ENCODE measurements at regions not wholly inside any gene's neighbourhood (a gene's known extent, or its start where the extent isn't known, plus 50 kb on each side); places are given as distances from the start of the nearest gene placed in this dataset.

DNA sequence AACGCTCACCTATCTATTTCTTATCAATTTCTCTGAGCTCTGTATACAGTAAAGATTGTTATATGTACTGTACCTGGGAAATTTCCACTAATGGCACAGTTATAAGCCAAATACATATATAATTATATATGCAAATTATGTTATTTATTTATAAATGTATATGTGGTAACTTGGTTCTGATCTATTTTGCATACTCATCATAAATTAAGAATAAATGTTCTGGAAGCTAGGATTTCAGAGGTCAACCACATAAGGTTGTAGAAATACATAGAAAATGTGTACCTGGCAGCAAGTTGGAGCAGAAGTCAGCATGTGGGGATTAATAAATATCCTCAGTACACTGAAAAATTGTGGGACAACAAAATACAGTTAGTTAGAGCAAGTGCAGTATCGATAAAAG lies 353.7 kb upstream of the ZNF521 start:
- no peak for DNase-seq

DNA sequence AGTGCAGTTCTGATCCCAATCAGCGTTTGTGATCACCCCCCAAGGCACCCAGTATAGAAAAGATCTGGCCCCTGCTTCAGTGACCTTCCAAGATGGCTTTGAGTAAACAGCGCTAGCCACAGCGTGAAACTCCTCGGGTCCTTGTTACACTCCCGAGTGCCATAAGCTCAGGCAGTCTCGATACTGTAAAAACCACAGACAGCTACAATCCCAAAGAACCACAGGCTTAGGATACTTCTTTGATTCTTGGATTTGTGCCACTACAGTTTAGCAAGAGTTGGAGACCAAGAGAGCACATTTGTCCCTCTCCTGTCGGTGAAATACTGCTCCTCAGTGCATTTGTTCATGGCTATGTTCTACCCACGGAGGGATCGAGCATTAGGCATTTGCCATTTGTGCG lies 352.5 kb upstream of the ZNF521 start:
- DNase-seq, result no peak

DNA sequence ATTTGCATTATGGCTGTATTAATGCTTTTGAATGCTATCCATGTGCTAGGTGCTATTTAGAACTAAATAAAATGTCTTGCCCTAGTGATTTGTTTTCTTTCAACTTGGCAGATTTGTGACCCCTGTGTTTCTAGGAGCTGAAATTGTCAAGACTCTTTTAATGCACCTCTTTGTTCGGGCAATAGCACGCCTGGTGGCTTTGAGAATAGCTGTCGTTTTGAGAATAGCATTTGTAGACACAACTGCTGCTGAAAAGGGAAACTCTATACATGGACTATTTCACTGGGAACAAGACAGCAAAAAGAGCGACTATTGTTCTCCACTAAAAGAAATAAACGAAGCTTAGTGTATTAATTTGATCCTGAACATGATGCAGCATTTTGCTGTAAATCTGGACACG lies 352.1 kb upstream of the ZNF521 start:
- DNase-seq, result no peak

DNA sequence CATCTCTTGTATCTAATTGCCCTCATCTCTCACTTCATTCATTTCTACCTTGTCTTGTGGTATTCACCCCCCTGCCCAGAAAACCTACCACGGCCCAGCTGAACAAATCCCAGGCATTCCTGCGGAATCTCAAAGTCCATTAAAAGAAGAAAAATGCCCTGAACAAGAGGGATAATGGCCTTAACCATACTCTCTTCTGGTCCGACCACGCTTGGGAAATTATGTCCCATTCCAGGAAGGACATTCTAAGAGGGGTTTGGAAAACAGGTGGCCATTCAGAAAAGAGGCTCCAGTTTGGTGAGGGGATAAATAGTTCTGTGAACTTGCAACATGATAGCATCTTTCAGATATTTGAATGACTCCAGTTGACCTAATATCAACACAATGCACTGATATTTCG lies 349.9 kb upstream of the ZNF521 start:
- no peak for DNase-seq

DNA sequence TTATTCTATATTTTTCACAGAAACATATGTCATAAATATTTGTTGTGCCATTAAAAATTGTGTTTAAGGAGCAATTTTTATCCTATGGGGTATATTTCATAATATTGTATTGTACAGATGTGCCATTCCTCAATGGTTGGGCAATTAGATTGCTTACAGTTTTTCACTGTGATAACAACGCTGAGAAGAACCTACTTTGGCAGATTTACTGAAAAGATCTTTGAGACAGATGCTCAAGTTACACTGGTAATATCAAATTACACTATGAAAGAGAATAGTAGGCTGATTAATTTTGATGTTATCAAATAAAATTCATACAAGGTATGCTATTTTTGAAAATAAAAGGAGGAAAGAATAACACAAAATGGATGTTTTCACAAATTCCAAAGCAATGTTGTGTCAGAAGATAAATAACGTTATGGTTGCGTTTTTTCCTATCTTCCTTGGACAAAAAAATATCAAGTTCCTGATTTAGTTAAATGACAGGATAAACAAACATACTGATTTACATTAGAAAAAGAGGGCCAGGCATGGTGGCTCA lies 335.1 kb upstream of the ZNF521 start:
- DNase-seq, result peak; percentile 82

DNA sequence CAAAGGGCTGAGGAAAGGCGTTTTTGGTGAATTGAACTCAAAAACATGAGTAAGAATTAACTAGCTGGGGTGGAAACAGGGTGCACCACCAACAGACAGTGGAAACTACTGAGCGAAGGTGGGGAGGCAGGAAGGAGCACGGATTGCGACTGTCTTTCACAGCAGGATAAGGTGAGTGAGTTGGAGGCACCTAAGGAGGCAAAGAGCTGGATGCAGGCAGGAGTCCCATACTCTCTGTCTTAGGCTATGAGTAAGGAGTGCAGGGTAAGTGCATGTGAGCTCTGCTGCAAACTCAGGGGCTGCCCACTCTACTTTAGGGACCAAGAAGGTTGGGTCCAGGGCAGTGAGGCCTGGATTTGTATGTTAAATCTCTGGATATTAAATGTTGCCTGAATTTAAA lies 333.1 kb upstream of the ZNF521 start:
- no peak for DNase-seq

DNA sequence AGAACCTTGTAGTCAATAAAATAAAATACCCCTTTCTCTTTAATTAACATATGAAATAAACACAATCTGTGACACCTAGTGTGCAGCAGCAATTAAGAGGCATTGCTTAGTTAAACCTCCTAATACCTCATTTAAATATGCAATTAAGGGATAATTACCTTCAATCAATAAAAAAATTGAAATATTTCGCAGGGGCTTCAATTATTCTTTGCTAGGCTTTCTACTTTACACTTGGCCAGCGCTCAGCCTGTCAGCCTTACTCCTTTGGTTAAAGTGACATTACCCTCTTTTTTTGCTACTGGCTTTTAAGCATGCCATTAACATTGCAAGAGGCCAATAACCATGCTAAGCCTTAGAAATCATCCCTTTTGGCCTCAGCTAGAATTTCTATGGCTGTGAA lies 327.5 kb upstream of the ZNF521 start:
- no peak for DNase-seq

DNA sequence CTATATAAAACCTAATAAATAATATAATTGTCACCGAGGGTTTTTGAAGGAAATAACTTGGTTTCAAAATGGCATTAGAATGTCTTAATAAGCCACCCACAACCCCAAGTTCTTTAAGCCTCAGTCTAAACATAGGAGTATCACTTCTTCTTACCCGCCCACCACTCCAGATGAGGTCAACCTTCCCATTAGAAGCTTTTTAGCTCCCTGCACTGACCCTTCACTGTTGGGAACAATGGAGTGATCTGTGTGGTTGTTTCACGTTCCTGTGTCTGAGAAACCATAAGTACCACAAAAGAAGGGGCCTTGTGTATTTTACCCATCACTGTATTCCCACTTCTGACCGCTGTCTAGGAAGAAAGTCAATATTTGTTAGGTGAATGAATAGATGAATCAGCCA lies 326.3 kb upstream of the ZNF521 start:
- DNase-seq, result no peak

DNA sequence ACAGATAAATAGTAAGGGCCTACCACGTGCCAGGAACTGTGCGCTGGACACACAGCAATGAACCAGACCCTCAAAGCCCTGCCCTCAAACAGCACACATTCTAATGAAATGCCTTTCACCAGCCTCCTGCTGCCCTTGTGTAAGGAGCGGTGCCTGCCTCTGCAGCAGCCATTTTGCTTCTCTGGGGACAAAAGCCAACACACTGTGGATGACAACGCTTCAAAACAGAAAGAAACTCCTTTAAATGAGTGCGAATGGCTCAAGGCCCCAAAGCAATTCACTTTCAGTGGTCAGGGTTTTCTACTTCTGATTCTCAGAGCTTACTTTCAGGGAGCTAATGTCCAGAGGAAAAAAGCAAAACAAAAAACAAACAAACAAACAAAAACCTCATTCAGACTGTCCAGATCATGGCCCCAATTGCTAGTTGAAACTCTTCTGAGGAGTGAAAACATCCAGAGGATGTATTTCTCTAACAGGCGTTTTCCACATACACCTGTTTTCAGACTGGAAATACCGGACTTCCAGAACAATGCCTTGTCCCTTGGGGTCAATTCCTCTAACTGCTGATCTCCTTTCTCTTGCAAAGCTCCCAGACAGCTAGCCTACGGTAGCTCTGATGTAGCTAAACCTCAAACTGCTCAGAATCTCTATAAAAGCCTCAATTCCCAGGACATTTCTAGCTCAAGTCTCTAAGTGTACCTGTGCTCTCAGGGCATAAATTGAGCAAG lies 323.3 kb upstream of the ZNF521 start:
- no peak for DNase-seq

DNA sequence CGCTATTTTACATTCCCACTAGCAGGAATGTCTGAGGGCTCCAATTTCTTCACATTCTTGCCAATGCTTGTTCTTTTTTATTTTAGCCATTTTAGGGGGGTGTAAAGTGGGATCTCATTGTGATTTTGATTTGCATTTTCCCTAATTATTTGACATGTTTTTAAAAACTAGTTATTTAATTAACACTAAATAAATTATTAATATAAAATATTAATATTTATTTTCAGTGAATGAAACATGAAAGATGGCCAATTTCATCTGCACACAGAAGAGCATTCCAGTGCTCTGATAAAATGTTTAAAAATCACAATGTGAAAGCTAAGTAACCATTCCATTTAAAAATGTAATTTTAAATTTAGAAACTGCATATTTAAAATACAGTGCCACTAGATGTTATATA lies 322.2 kb upstream of the ZNF521 start:
- no peak for DNase-seq

DNA sequence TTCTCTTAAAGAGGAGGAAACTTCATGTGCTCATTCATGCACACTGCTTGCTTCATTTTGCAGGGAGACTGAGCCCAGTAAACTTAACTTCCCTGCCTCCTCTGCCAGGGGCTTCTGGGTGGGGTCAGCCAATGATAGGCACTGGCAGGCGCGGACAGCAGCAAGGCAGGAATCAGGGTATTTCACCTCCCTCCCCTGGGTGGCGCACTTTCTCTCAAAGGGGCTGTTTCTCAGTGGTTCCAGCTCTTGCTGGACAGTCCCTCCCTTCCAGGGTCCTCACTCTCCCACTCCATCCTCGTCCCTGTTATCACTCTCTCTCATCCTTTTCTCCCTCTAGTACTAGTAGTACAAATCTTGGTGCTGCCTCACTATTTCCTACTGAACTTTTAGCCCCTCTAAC lies 320.5 kb upstream of the ZNF521 start:
- no peak for DNase-seq

DNA sequence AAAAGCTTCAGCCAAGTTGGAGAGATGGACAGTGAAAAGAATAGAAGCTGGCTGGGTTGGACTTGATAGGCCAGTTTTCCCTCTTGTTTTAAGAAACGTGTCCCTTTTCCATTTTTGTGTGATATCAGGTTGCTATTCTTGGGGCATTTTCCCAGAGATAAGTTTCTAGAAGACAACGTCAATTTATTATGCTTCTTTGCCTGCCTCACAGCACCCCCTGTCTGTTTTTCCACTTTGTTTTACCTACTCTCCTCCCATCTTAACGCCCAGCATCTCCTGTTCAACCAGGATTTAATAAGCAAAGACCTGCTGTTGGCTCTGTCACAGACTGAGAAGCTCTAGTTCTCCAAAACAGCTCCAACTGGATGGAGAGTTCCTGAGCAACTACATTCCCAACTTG lies 317.8 kb upstream of the ZNF521 start:
- DNase-seq, result no peak

DNA sequence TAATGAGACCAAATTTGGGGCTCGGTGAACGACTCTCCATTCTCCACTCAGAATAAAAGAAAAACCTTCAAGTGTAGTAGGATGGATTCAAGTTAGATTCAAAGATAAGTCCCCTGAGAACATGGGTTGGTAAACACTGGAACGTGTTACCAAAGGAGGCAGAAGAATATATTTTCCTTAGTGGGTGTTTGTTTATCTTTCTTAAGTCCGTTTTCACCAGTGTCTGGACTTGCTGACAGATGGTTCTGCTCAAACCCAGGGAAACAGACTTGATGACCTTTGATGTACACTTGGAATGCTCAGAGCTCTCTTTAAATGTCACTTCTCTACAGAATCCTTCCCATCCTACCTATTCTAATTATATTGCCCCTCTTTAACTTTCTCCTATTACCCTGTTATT lies 310.3 kb upstream of the ZNF521 start:
- DNase-seq, result no peak

DNA sequence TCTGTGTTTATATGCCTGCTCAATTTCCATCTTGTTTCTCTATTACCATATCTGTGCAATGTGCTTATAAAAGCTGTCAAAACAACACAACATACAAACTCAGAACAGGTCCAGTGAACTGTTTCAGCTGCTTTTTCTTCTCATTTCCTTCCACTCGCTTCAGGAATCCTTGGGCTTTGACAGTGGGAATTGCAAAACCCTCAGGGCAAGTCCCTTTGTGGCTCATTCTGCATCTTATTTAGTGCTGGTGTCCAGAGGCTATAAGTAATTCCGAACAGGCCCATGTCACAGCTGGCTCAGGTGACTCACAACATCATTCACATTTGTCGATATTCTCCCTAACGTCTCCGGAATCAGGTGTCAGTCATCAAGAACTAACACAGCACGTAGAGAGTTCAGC lies 309.9 kb upstream of the ZNF521 start:
- no peak for DNase-seq

DNA sequence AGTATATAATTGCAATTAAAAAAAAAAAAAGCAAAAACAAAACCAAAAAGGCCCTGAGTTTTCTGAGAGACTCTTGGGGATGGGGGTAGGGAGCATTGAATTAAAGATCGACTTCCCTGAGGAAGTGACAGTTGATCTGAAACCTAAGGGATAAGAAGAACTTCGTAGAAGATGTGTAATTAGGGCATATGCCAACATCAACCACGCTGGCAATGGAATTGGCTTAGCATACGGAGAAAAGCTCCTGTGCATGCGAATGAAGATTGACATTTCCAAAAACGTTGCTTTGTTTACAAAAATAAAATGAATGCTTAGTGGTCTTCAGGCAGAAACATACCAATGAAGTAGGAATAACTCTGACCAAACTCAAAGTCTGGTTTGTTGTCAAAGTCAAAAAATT lies 307.6 kb upstream of the ZNF521 start:
- no peak for DNase-seq

DNA sequence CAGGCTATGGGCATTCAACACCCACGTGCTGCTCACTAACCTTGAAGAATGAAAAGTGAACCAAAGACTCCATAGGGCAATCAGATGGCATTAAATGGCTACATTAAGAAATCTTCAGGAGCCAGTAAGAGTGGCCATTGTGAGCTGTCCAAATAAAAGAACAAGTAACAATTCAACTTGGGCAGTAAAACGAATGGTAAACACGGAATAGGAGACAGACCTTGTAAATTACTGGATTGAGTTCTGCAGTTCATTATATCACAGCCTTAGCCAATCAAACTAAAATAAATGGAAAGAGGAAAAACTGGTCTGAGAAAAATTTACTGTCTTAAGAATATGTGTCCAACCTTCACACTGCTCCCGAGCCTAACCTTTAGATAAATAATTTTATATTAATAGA lies 306.5 kb upstream of the ZNF521 start:
- DNase-seq, result no peak

DNA sequence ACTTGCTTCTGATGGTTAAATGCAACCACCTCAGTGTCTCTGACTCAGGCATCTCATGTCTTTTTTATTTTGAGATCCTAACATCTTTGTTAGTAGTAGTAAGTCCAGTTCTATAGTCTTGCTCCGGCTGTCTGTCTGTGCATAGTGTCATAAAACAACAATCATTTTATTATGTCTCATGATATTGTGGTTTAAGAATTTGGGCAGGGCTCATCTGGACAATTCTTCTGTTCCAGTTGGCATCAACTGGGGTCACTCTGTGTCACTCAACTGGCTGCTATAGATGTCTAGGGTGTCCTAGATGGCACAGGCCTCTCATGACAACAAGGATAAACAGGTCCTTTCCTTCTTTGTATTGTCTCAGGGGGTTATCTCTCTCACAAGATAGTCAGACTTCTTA lies 299.6 kb upstream of the ZNF521 start:
- DNase-seq, result no peak

DNA sequence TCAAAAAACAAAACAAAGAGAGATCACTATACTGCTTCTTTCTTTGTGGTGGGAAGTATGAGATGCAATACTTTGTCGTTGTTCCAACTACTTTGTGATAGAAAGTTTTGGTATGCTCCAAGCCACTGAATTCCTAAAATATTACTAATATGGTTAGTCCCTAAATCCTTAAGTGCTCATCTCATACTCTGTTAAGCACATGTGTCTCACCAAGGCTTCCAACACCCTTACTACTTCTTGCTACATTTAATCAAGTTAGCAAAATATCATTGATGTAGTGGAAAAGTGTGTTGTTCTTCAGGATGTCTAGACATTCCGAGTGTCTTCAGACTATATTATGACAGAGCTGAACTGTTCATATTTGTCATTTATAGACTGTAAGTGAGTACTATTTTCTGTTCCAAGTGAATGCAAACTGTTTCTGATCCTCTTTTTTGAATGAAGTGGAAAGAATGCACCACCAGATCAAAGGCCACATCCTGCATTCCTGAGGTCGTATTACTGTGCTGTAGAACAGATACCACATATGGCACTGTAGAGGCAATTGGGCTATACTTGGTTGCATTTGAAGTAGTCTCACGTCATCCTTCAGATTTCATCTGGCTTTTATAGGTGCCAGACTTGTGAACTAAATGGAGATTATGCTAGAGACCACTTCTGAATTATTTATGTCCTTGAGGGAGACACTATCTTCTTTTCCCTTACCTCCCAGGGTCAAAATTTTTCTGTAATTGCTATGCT lies 298.4 kb upstream of the ZNF521 start:
- peak; percentile 15 for DNase-seq

DNA sequence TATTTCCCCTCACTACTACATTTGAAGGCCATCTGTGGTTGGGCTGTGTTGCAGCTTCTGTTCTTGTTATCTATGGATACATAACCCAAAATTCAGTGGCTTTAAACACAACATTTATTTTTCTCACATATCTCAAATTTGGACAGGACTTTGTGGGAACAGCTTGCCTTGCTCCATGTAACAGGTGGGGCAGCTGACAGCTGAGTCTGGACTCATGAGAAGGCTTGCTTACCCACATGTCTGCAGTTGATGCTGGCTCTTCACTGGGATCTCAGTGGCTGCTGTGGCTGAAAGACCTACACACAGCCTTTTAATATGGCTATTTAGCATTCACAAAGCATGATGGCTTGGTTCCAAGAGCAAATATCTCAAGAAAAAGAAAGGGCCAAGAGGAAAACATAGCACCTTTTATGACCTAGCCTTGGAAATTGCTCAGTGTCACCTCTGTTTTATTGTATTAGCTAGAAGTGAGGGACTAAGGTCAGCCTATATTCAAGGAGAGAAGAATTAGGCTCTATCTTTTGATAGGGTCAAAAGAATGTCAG lies 296.8 kb upstream of the ZNF521 start:
- no peak for DNase-seq

DNA sequence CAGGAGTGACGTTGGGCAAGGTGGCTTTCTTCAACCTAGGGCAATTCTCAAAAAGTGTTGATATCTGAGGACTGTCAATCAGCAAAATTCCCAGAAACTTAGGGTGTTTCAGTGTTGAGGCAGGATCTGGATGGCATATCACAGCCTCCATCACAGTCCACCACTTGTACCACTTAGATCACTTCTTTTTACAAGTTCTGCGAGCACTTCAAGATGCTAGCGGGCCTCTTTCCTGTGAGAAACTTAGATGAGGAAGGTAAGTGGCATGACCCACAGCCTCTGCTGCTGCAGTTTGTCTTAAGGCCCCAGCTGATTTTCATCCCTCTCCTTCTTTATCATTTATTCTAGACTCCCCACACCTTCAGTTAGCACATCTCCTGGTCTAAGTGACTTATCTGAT lies 295.4 kb upstream of the ZNF521 start:
- no peak for DNase-seq

DNA sequence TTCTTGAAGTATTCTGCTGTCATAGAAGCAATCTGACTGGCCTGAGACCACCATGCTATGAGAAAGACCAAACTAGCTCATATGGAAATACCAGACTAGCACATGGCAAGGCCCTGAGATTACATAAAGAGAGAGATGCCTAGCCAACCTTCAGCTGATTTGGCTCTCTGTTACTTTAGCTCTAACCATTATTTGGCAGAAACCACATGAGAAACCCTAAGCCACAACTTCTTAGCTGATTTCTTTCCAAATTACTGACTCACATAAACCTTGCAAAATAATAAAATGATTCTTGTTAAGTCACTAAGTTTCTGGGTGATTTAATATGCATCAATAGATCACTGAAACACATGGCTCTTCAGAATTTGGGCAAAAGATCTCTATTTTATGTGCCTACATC lies 295.0 kb upstream of the ZNF521 start:
- no peak for DNase-seq

DNA sequence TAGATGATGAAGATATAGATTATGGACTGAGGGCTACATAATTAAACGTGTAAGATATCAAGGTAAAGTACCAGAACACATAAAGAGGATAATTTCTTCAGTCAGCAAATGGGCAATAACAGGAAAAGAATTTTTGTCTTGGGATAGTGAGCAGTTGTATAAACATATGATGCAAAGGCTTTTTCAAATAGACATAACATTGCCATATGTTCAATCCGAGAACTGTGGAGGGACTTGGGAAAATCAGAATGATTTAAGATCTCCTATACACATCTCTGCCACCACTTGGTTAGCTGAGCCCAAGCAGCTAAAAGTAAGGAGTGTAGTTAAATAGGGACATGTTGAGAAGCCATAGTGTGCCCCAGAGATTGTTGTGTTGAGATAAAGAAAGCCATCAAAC lies 287.6 kb upstream of the ZNF521 start:
- no peak for DNase-seq

DNA sequence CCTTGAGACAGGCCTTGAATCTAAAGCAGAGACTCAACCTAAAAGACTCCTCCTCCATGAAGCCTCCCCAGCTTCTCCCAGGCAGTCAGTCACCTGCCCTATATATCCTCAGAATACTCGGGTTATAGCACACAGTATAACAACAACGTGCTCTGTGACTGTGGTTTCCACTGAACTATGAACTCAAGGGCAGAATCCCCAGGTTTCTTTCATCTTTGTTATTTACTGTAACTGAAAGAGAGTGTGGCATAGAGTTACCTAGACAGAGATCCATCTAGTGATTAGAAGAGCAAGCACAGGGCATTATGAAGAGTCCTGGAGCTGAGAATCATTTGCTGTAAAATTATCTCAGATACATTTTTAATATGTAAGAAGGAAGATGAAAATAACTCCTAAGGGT lies 281.6 kb upstream of the ZNF521 start:
- DNase-seq, result no peak

DNA sequence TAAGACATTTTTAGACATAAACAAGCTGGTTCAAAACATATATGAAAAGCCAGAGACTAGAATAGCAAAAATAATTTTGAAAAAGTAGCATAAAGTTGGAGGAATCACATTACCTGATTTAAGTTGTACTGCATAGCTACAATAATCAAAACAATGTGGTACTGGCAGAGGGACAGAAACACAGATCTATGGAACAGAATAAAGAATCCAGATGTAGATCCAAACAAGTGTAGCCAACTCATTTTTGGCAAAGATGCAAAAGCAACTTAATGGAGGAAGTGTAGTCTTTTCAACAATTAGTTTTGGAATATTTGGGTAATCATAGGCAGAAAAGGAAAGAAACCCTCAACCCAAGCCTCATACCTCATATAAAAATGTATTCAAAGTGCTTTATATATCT lies 278.7 kb upstream of the ZNF521 start:
- no peak for DNase-seq

All from NCI-H2171 treated with DMSO at 0.1 percent for 48 hours (cell line).